Activated T-cell treated with anti-CD3 and anti-CD28 coated beads, Interleukin-2, amount 50 U/mL, for 24 hours (primary cell): ENCODE measurements at regions not wholly inside any gene's neighbourhood (a gene's known extent, or its start where the extent isn't known, plus 50 kb on each side); places are given as distances from the start of the nearest gene placed in this dataset.

Experiments
- DNase-seq: peaks from one replicate; pipeline ENCODE4 v3.0.0-alpha.2; 2020
- H3K27ac Mint-ChIP-seq: 2 replicates; pipeline ENCODE4 v1.8.0; 2020; ENCODE audit warnings: mild to moderate bottlenecking, mixed read lengths
- H3K27me3 Mint-ChIP-seq: 2 replicates; pipeline ENCODE4 v1.8.0; 2020; ENCODE audit warnings: mixed read lengths
- H3K36me3 Mint-ChIP-seq: 2 replicates; pipeline ENCODE4 v1.8.0; 2020; ENCODE audit warnings: low read depth, mixed read lengths
- H3K4me1 Mint-ChIP-seq: 2 replicates; pipeline ENCODE4 v1.8.0; 2020; ENCODE audit warnings: low read depth, mixed read lengths
- H3K4me3 Mint-ChIP-seq: 2 replicates; pipeline ENCODE4 v1.8.0; 2020; ENCODE audit warnings: mild to moderate bottlenecking, moderate library complexity, mixed read lengths
- H3K9me3 Mint-ChIP-seq: 2 replicates; pipeline ENCODE4 v1.8.0; 2020; ENCODE audit warnings: mixed read lengths

GRCh38 chr15:46275701-46276100 is 640.9 kb downstream of the SQOR start:
- no peaks in the 10 kb centered on the region for H3K4me1 Mint-ChIP-seq
- H3K27ac Mint-ChIP-seq: no peak overlapping the region
- no peak for DNase-seq
- no peaks in the 10 kb centered on the region for H3K36me3 Mint-ChIP-seq
- no peak overlapping the region for H3K4me3 Mint-ChIP-seq
- no peaks in the 10 kb centered on the region for H3K27me3 Mint-ChIP-seq
- no peaks in the 10 kb centered on the region for H3K9me3 Mint-ChIP-seq

DNA sequence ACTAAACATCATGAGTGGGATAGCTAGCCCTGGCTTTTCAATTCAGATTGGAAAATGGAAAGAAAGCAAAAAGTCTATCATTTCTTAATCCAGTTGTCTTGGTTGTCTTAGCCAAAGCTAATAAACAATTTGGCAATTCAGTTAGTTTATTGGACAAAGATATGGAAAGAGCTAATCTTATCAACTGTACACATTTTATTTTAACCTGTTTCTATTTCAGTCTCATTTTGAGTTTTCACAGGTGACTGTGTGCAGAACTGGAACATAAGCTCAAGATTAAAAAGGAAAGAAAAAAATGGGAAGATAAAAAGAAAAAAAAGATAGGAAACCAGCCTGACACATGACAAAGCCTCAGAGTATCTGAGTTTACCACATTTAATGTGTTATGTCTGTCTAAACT is 642.6 kb downstream of the SQOR start:
- no peak for DNase-seq
- Mint-ChIP-seq H3K27me3 (no peaks in the 10 kb centered on the region), H3K4me3 (no peak overlapping the region), H3K27ac (no peak overlapping the region), H3K9me3 (no peaks in the 10 kb centered on the region), H3K36me3 (no peaks in the 10 kb centered on the region), H3K4me1 (no peaks in the 10 kb centered on the region)

GRCh38 chr15:46278062-46278461 is 643.2 kb downstream of the SQOR start:
- no peaks in the 10 kb centered on the region for H3K36me3 Mint-ChIP-seq
- no peaks in the 10 kb centered on the region for H3K4me1 Mint-ChIP-seq
- no peak for DNase-seq
- no peak overlapping the region for H3K27ac Mint-ChIP-seq
- no peaks in the 10 kb centered on the region for H3K27me3 Mint-ChIP-seq
- no peak overlapping the region for H3K4me3 Mint-ChIP-seq
- no peaks in the 10 kb centered on the region for H3K9me3 Mint-ChIP-seq

DNA sequence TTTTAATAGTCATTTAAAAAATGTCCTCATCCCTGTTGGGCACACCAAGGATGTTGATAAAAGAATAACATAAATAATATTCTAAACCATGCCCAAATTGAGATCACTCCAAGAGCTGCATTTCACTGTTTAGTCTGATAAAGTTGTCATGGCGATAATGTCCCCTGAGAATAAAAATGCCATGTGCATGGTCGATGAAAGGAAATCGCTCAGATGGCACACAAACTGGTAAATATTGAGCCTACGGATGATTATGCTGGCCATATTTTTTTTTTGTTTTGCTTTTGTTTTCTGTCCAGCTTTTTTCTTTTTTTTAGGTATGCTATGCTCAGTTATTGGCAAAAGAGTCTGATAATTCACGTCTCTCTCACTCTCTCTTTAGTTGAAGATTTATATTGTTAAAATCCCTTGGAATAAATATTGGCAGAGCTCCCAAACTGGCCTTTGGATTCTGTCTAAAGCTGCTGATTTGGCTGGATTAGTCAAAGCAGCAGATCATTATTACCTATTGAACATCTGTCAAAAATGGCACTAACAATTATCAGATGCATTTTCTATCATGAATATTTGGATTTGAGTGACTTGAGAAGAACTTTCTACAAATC is 643.8 kb downstream of the SQOR start:
- H3K36me3 Mint-ChIP-seq: no peaks in the 10 kb centered on the region
- no peaks in the 10 kb centered on the region for H3K9me3 Mint-ChIP-seq
- no peak overlapping the region for H3K4me3 Mint-ChIP-seq
- H3K4me1 Mint-ChIP-seq: no peaks in the 10 kb centered on the region
- no peak overlapping the region for H3K27ac Mint-ChIP-seq
- H3K27me3 Mint-ChIP-seq: no peaks in the 10 kb centered on the region
- no peak for DNase-seq

GRCh38 chr15:46280762-46281542 is 646.1 kb downstream of the SQOR start:
- no peaks in the 10 kb centered on the region for H3K36me3 Mint-ChIP-seq
- no peaks in the 10 kb centered on the region for H3K27me3 Mint-ChIP-seq
- no peak overlapping the region for H3K4me3 Mint-ChIP-seq
- no peaks in the 10 kb centered on the region for H3K4me1 Mint-ChIP-seq
- peaks cover 3% of the 10 kb centered on the region for H3K9me3 Mint-ChIP-seq
- DNase-seq: no peak
- H3K27ac Mint-ChIP-seq: no peak overlapping the region

GRCh38 chr15:46293550-46293949 is 658.7 kb downstream of the SQOR start:
- peaks cover 6% of the 10 kb centered on the region for H3K27me3 Mint-ChIP-seq
- H3K27ac Mint-ChIP-seq: no peak overlapping the region
- H3K4me3 Mint-ChIP-seq: no peak overlapping the region
- no peaks in the 10 kb centered on the region for H3K9me3 Mint-ChIP-seq
- peaks cover 2% of the 10 kb centered on the region for H3K4me1 Mint-ChIP-seq
- no peaks in the 10 kb centered on the region for H3K36me3 Mint-ChIP-seq
- DNase-seq: no peak

DNA sequence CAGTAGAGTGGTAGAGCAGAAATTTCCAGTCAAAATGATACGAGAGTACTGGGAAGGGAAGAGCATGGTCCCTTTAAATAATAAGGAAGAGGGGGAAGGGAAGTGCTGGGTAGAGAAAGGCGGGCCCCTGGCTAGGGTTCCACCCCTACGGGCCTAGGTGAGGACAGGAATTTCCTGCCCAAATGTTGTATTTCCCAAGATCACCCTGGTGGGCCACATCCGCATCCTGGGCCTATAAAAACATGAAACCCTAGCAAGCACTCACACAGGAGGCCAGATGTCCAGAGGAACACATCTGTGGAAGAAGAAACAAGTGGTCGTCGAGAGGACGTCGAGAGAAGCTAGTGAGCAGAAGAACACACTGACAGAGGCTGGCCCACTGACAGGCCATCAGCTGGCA is 661.2 kb downstream of the SQOR start:
- H3K9me3 Mint-ChIP-seq: no peaks in the 10 kb centered on the region
- H3K4me3 Mint-ChIP-seq: no peak overlapping the region
- H3K27me3 Mint-ChIP-seq: peaks cover 3% of the 10 kb centered on the region

DNA sequence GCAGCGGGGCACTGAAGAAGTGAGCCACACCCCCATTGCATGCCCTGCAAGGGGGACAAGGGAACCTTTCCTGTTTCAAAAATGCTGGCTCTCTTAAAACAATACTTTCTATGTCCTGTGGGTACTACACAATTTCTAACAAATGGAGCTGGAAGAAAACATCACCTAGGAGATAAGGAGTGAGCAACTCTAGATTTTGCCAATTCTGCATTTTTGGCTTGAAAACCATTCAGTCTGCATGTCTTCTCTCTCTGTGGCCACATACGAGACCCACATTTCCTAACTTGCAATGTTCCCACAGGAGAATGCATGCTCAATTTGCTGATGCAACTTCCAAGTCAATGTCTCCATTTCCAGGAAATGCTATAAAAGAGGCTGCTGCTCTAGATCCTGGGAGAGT is 662.0 kb downstream of the SQOR start:
- no peaks in the 10 kb centered on the region for H3K36me3 Mint-ChIP-seq
- no peak for DNase-seq
- H3K4me1 Mint-ChIP-seq: peaks cover 2% of the 10 kb centered on the region
- H3K9me3 Mint-ChIP-seq: no peaks in the 10 kb centered on the region
- no peak overlapping the region for H3K27ac Mint-ChIP-seq
- peaks cover 3% of the 10 kb centered on the region for H3K27me3 Mint-ChIP-seq
- no peak overlapping the region for H3K4me3 Mint-ChIP-seq

More for the DNA sequence above, 661.2 kb downstream of the SQOR start:
- H3K4me1 Mint-ChIP-seq: peaks cover 2% of the 10 kb centered on the region
- no peak for DNase-seq
- H3K36me3 Mint-ChIP-seq: no peaks in the 10 kb centered on the region
- no peak overlapping the region for H3K27ac Mint-ChIP-seq

DNA sequence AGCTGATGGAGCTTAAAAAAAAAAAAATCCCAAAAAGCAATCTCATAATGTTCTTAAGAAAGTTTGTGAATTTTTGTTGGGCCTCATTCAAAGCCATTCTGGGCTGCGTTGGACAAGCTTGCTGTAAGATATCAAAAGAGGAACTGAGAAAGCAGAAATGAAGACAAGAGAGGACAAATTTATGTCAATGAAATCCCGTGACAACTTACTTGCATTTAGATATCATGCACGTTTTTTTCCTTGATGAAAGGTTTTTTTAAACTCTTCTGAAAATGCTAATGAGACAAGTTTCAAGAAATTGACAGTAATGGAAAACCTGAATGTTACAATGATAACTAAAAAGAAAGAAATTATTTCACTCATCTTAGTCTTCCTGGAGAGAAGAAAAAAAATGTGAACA is 662.9 kb downstream of the SQOR start:
- Mint-ChIP-seq H3K4me1 (peaks cover 2% of the 10 kb centered on the region), H3K27ac (no peak overlapping the region), H3K36me3 (no peaks in the 10 kb centered on the region), H3K4me3 (no peak overlapping the region), H3K27me3 (peaks cover 3% of the 10 kb centered on the region), H3K9me3 (no peaks in the 10 kb centered on the region)
- no peak for DNase-seq

DNA sequence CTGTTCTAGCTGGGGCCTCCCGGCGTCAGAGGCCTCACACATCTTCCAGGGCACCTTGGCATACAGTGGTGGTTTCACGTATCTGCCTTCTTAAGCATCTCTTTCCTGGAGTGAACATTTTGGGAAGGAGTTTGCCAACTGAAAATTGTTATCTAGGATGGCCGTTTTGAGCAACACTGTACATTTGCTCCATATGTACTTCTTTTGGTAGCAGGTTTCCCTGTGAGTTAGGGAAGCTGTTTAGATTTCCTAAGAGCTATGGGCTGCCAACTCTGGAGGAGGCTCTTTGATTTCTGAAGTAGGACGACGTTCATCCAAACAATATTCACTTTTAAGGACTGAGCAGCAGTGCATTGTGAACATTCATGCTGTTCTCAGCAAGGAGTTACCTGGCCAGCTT is 665.9 kb downstream of the SQOR start:
- Mint-ChIP-seq H3K36me3 (no peaks in the 10 kb centered on the region), H3K27me3 (peaks cover 3% of the 10 kb centered on the region), H3K4me1 (peaks cover 2% of the 10 kb centered on the region), H3K4me3 (no peak overlapping the region), H3K9me3 (no peaks in the 10 kb centered on the region), H3K27ac (no peak overlapping the region)
- DNase-seq: no peak

DNA sequence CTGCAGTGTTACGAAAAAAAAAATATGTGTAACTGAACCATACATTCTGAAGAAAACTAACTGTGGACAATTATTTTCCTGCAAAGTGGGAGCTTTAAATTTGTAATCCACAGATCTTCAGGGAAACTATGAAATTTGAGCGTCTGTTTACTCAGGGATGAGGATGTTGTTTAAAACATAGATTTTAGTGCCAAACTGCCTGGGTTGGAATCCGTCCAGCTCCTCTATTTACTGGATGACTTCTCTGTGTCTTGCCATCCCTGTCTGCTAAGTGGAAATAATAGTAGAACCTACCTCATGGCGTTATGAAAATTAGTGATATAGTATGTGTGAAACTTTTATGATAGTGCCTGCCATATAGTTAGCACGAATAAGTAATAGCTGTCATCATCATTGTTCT is 666.5 kb downstream of the SQOR start:
- no peak overlapping the region for H3K4me3 Mint-ChIP-seq
- peaks cover 2% of the 10 kb centered on the region for H3K4me1 Mint-ChIP-seq
- H3K36me3 Mint-ChIP-seq: no peaks in the 10 kb centered on the region
- no peak for DNase-seq
- no peaks in the 10 kb centered on the region for H3K9me3 Mint-ChIP-seq
- H3K27ac Mint-ChIP-seq: no peak overlapping the region
- H3K27me3 Mint-ChIP-seq: peaks cover 3% of the 10 kb centered on the region

- no peak overlapping the region for H3K4me3 Mint-ChIP-seq
- peaks cover under 1% of the 10 kb centered on the region for H3K27me3 Mint-ChIP-seq
- peaks cover 2% of the 10 kb centered on the region for H3K4me1 Mint-ChIP-seq
- H3K36me3 Mint-ChIP-seq: no peaks in the 10 kb centered on the region
- H3K27ac Mint-ChIP-seq: no peak overlapping the region
- no peaks in the 10 kb centered on the region for H3K9me3 Mint-ChIP-seq
- DNase-seq: no peak
Measured at GRCh38 chr15:46301826-46302225, 667.0 kb downstream of the SQOR start.

DNA sequence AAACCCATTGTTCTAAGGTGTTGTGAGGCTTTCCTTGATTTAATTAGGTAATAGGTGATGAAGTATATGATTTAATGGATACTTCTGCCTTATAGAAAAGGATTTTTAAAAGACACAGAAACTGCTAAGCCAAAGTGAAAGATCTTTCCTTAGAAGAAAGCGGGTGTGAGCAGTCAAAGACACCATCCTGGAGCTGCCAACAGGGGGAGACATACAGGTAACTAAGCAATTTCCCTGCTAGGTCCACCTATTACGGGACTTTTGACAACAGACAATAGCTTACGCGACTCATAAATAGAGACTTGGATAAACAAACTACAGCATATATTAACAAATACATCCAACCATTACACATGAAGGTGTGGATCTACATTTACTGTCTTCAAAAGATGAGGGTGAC is 669.5 kb downstream of the SQOR start:
- Mint-ChIP-seq H3K27me3 (no peaks in the 10 kb centered on the region), H3K4me1 (no peaks in the 10 kb centered on the region), H3K27ac (no peak overlapping the region), H3K9me3 (no peaks in the 10 kb centered on the region), H3K36me3 (no peaks in the 10 kb centered on the region), H3K4me3 (no peak overlapping the region)
- DNase-seq: no peak

DNA sequence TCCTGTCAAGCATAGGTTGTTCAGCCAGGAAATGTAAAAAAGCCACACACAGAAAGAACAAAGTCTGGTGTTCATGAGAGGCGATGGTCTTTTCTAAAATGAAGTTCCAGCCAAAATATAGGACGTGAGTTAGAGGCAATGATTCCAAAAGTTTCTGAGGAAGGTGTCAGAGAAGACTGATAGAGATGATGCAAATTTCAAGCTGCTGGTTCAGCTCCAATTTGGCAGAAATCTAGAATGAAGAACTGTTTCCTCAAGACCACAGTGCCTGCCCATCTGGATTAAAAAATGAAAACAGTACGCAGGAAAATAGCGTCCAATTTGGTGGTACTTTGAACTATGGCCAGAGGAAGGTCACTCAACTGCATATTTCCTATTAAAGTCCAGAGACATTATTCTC is 672.9 kb downstream of the SQOR start:
- no peak overlapping the region for H3K27ac Mint-ChIP-seq
- H3K4me1 Mint-ChIP-seq: no peaks in the 10 kb centered on the region
- H3K4me3 Mint-ChIP-seq: no peak overlapping the region
- no peak for DNase-seq
- H3K9me3 Mint-ChIP-seq: no peaks in the 10 kb centered on the region
- no peaks in the 10 kb centered on the region for H3K27me3 Mint-ChIP-seq
- no peaks in the 10 kb centered on the region for H3K36me3 Mint-ChIP-seq

- Mint-ChIP-seq H3K36me3 (no peaks in the 10 kb centered on the region), H3K27me3 (no peaks in the 10 kb centered on the region), H3K4me3 (no peak overlapping the region), H3K4me1 (no peaks in the 10 kb centered on the region), H3K9me3 (no peaks in the 10 kb centered on the region), H3K27ac (no peak overlapping the region)
- no peak for DNase-seq
Measured at GRCh38 chr15:46309914-46310313, 675.1 kb downstream of the SQOR start.
